ENCODE measurements at regions not wholly inside any gene's neighbourhood (a gene's known extent, or its start where the extent isn't known, plus 50 kb on each side); places are given as distances from the start of the nearest gene placed in this dataset.

DNA sequence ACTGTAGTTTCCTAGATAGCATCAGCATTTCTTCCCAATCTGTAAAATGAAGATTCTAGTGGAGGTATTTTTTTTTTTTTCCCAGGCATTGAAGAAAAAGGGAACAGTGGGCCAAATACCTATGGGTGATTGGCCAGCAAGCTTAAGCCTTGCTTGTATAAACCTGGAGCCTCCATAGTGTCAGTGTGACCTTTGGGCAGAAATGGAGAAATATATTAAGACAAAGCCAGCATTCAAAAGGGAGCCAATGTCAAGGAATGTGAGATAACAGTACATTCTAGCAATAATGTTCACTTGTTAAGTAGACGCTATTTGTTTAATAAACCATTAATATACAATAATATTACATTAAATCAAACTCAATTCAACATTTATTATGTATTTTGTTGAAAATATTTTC, 275.4 kb downstream of the FOXA2 start:
- 77 to 82% methylated on average over 1 of the region's 1 CpG for WGBS, 2 donors
- H3K9me3 ChIP-seq, result no peaks in the 10 kb centered on the region
- H3K36me3 ChIP-seq, result no peaks in the 10 kb centered on the region
- H3K27ac ChIP-seq, result no peak overlapping the region
- TF ChIP-seq POLR2A (IDR thresholded peaks at IDR 0.05), result no peak
- TF ChIP-seq, protein P1, sequence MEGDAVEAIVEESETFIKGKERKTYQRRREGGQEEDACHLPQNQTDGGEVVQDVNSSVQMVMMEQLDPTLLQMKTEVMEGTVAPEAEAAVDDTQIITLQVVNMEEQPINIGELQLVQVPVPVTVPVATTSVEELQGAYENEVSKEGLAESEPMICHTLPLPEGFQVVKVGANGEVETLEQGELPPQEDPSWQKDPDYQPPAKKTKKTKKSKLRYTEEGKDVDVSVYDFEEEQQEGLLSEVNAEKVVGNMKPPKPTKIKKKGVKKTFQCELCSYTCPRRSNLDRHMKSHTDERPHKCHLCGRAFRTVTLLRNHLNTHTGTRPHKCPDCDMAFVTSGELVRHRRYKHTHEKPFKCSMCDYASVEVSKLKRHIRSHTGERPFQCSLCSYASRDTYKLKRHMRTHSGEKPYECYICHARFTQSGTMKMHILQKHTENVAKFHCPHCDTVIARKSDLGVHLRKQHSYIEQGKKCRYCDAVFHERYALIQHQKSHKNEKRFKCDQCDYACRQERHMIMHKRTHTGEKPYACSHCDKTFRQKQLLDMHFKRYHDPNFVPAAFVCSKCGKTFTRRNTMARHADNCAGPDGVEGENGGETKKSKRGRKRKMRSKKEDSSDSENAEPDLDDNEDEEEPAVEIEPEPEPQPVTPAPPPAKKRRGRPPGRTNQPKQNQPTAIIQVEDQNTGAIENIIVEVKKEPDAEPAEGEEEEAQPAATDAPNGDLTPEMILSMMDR (IDR thresholded peaks at IDR 0.05), result no peak
- H3K4me1 ChIP-seq, result peaks cover 0 to 9% (median 0%) of the 10 kb centered on the region in 3 donors
- intact Hi-C loops (cut with DNase I), result no loop called here
- DNase-seq, result no peak
- no peak overlapping the region for H3K4me3 ChIP-seq
- no peaks in the 10 kb centered on the region for H3K27me3 ChIP-seq

DNA sequence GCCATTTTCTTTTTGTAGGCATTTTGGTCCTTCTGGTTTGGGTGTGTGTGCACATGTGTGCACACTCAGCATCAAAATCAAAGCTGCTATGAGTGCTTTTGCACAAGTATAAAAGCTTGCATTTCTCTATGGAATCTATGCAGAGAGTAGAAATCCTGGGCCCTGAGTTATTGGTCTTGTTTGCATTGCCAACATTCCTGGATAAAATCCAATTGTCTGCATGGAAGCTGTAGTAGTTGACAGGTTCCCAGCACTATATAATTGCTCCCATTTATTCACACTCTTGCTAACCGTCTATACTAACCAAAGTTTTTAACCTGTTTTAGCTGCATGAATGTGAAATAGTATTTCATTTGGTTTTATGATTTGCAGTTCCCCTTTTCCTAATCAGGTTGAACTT, 277.0 kb downstream of the FOXA2 start:
- TF ChIP-seq POLR2A (IDR thresholded peaks at IDR 0.05), result no peak
- TF ChIP-seq, protein P1 (IDR thresholded peaks at IDR 0.05), result no peak
- WGBS, 2 donors, result 25 to 26% methylated on average over 1 of the region's 1 CpG
- DNase-seq, result no peak
- no peaks in the 10 kb centered on the region for H3K9me3 ChIP-seq
- H3K4me1 ChIP-seq, result peaks cover 0 to 6% (median 0%) of the 10 kb centered on the region in 3 donors
- H3K36me3 ChIP-seq, result no peaks in the 10 kb centered on the region
- H3K27me3 ChIP-seq, result peaks cover 0 to under 1% (median 0%) of the 10 kb centered on the region in 4 donors
- H3K4me3 ChIP-seq, result no peak overlapping the region
- intact Hi-C loops (cut with DNase I), result no loop called here
- no peak overlapping the region for H3K27ac ChIP-seq

DNA sequence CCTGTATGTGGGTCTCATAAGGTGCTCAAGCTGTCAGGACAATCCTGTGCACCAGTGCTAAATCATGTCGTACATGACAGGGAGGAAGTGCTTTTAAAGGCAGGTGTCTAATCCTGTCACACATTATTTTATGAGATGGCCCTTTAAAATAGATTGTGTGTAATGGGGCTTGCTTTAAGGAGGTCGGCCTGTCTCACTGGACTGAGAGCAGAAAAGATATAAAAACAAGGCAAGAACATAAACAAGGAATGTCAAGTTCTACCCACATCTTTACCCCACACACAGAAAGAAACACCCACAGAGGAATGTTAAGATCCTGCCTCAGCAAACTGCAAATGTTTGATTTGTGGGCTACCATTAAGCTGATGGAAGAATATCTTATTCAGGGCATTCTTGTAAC, 279.0 kb downstream of the FOXA2 start:
- Histone ChIP-seq H3K36me3 (no peaks in the 10 kb centered on the region), H3K9me3 (no peaks in the 10 kb centered on the region), H3K4me3 (no peak overlapping the region), H3K27ac (no peak overlapping the region), H3K27me3 (peaks cover 0 to 4% (median 0%) of the 10 kb centered on the region in 4 donors), H3K4me1 (no peaks in the 10 kb centered on the region)
- no peak for DNase-seq
- intact Hi-C loops (cut with DNase I), result no loop called here
- WGBS, 2 donors, result 50 to 70% methylated on average over 2 of the region's 2 CpGs
- TF ChIP-seq, protein P1 (IDR thresholded peaks at IDR 0.05), result no peak
- no peak for TF ChIP-seq POLR2A (IDR thresholded peaks at IDR 0.05)

DNA sequence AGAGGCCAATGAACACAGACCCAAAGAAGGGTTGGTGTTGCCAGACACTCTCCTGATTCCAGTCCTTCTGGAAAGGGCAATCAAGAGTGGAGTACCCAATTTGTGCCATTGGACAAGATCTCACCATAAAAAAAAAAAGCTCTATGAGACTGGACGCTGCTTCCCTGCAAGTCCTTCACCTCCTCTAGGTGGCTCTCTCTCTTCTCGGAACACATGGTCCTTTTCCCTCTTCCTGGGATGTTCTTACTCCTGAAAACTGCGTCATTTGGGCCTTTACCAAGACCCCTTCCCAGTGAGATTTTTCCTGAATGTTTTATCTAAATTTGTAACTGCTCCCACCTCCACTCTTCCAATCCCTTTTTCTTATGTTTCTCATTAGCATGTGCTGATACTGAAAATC, 280.8 kb downstream of the FOXA2 start:
- WGBS, 2 donors, result 50 to 79% methylated on average over 3 of the region's 3 CpGs
- no peaks in the 10 kb centered on the region for H3K9me3 ChIP-seq
- DNase-seq, result no peak
- H3K27me3 ChIP-seq, result peaks cover 0 to 4% (median 0%) of the 10 kb centered on the region in 4 donors
- TF ChIP-seq, protein P1 (IDR thresholded peaks at IDR 0.05), result no peak
- TF ChIP-seq POLR2A (IDR thresholded peaks at IDR 0.05), result no peak
- H3K27ac ChIP-seq, result no peak overlapping the region
- no peaks in the 10 kb centered on the region for H3K36me3 ChIP-seq
- no peaks in the 10 kb centered on the region for H3K4me1 ChIP-seq
- no peak overlapping the region for H3K4me3 ChIP-seq
- intact Hi-C loops (cut with DNase I), result no loop called here

DNA sequence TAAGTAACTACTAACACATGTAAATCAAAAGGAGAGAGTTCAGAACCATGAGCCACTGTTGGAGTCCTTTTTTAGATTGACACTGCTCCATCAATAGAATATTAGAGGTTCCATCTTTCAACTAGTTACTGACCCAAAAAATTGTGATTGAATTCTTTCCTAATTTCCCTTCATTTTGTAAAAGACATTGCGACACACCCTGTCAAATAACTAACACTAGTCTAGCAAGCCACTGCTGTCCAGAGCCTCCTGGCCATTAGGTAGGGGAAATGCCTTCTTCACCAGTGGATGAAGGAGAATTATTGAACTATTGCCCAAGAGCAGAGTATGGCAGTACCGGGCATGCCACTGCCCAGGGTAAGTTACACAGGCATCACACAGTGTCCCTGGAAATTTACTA, 282.3 kb downstream of the FOXA2 start:
- no peak for DNase-seq
- Histone ChIP-seq H3K4me1 (peaks cover 0 to 7% (median 0%) of the 10 kb centered on the region in 3 donors), H3K27me3 (peaks cover 0 to 4% (median 0%) of the 10 kb centered on the region in 4 donors), H3K9me3 (no peaks in the 10 kb centered on the region), H3K36me3 (no peaks in the 10 kb centered on the region), H3K4me3 (no peak overlapping the region), H3K27ac (no peak overlapping the region)
- 90 to 92% methylated on average over 2 of the region's 2 CpGs for WGBS, 2 donors
- no peak for TF ChIP-seq POLR2A (IDR thresholded peaks at IDR 0.05)
- TF ChIP-seq, protein P1 (IDR thresholded peaks at IDR 0.05), result no peak
- intact Hi-C loops (cut with DNase I), result no loop called here
